ENCODE measurements at regions not wholly inside any gene's neighbourhood (a gene's known extent, or its start where the extent isn't known, plus 50 kb on each side); places are given as distances from the start of the nearest gene placed in this dataset.

DNA sequence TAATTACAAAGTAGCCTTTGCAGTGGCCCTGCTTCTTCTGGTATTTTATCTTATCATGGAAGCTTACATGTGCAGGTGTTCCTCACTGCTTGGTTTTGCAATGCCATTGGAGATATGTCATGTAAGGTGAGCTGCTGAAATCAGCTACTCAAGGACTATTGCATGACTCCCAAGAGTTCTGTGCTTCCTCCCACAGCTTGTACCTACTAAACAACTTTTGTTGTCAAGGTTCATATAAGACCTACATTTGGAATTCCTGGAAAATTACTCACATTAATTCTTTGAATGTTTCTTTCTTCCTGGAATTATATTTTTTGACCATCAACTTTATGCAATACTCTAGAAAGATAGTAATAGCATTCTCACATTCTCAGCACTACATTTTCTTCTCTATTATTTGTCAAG, 427.5 kb upstream of the HSF2 start:
- TF ChIP-seq SIN3A (IDR thresholded peaks at IDR 0.05; ENCODE audit: borderline replicate concordance, insufficient read depth, low read length) (no peak), POLR2AphosphoS5 (IDR thresholded peaks at IDR 0.05; ENCODE audit: low read depth, low read length) (no peak), FOXP2 (optimal IDR thresholded peaks at IDR 0.05; ENCODE audit: borderline replicate concordance, extremely low read depth, extremely low read length, insufficient read depth) (no peak), TAF1 (IDR thresholded peaks at IDR 0.05; ENCODE audit: borderline replicate concordance, insufficient read depth, low read length) (no peak)
- TF ChIP-seq, protein P1, sequence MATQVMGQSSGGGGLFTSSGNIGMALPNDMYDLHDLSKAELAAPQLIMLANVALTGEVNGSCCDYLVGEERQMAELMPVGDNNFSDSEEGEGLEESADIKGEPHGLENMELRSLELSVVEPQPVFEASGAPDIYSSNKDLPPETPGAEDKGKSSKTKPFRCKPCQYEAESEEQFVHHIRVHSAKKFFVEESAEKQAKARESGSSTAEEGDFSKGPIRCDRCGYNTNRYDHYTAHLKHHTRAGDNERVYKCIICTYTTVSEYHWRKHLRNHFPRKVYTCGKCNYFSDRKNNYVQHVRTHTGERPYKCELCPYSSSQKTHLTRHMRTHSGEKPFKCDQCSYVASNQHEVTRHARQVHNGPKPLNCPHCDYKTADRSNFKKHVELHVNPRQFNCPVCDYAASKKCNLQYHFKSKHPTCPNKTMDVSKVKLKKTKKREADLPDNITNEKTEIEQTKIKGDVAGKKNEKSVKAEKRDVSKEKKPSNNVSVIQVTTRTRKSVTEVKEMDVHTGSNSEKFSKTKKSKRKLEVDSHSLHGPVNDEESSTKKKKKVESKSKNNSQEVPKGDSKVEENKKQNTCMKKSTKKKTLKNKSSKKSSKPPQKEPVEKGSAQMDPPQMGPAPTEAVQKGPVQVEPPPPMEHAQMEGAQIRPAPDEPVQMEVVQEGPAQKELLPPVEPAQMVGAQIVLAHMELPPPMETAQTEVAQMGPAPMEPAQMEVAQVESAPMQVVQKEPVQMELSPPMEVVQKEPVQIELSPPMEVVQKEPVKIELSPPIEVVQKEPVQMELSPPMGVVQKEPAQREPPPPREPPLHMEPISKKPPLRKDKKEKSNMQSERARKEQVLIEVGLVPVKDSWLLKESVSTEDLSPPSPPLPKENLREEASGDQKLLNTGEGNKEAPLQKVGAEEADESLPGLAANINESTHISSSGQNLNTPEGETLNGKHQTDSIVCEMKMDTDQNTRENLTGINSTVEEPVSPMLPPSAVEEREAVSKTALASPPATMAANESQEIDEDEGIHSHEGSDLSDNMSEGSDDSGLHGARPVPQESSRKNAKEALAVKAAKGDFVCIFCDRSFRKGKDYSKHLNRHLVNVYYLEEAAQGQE (IDR thresholded peaks at IDR 0.05; ENCODE audit: insufficient read depth in 1 of 2, low read depth in 2 of 2, low read length in 2 of 2), result no peak

DNA sequence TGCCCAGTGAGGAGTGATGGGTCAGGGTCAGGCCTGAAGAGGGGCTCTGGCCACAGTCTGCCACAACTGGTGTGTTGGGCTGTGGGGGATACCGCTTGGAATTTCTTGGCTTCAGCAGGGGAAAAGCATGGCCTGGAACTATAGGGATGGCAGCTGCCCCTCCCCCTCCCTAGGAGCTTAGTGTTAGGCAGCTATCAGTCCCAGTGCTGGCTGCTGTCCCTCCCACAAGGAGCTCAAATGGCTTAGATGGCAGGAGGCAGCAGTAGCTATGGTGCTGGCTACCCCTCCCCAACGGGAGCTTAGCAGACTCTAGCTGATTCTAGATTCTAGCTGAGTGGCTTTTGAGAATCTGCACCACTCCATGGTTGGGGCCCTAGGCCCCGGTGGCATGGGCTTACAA, 414.5 kb upstream of the HSF2 start:
- no peak for TF ChIP-seq SIN3A (IDR thresholded peaks at IDR 0.05; ENCODE audit: borderline replicate concordance, insufficient read depth, low read length)
- TF ChIP-seq, protein P1 (IDR thresholded peaks at IDR 0.05; ENCODE audit: insufficient read depth in 1 of 2, low read depth in 2 of 2, low read length in 2 of 2), result no peak
- no peak for TF ChIP-seq POLR2AphosphoS5 (IDR thresholded peaks at IDR 0.05; ENCODE audit: low read depth, low read length)
- TF ChIP-seq TAF1 (IDR thresholded peaks at IDR 0.05; ENCODE audit: borderline replicate concordance, insufficient read depth, low read length), result no peak
- no peak for TF ChIP-seq FOXP2 (optimal IDR thresholded peaks at IDR 0.05; ENCODE audit: borderline replicate concordance, extremely low read depth, extremely low read length, insufficient read depth)

DNA sequence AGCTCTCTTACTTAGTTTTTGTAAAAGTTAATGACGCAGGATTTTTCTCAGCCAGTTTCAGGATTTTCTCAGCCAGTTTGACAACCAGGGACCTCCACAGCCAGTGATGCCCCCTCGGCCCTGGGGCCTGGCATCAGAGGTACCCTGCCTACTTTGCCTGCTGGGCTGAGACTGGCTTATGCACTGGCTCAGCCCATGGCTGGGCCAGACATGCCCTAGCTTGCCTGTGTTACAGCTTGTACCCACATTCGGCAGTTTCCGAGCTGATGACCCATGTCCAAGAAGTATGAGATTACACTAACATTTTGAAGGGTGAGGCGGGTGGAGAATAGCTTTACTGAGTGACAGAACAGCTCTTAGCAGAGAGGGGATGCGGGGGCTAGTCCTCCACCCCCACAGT, 406.1 kb upstream of the HSF2 start:
- no peak for TF ChIP-seq POLR2AphosphoS5 (IDR thresholded peaks at IDR 0.05; ENCODE audit: low read depth, low read length)

DNA sequence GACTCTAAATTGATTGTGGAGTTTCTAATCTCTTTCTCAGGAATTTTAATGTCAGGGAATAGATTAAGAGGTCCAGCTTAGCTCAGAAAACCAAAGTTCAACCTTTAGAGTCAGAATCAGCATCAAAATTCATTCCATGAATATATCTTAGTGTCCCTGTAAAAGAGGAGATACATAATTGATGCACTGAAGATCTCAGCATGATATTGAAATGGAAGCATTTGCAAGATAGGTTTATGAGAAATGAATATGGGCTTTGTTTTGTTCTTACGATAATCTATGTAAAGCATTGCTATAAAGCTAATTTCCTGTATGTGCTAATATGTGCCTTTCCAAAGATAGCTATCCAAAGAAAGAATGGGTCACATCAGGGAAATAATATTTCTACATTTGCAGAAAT, 404.5 kb upstream of the HSF2 start:
- TF ChIP-seq POLR2AphosphoS5 (IDR thresholded peaks at IDR 0.05; ENCODE audit: low read depth, low read length), result no peak
- TF ChIP-seq TAF1 (IDR thresholded peaks at IDR 0.05; ENCODE audit: borderline replicate concordance, insufficient read depth, low read length), result no peak
- no peak for TF ChIP-seq SIN3A (IDR thresholded peaks at IDR 0.05; ENCODE audit: borderline replicate concordance, insufficient read depth, low read length)
- TF ChIP-seq, protein P1 (IDR thresholded peaks at IDR 0.05; ENCODE audit: insufficient read depth in 1 of 2, low read depth in 2 of 2, low read length in 2 of 2), result no peak

DNA sequence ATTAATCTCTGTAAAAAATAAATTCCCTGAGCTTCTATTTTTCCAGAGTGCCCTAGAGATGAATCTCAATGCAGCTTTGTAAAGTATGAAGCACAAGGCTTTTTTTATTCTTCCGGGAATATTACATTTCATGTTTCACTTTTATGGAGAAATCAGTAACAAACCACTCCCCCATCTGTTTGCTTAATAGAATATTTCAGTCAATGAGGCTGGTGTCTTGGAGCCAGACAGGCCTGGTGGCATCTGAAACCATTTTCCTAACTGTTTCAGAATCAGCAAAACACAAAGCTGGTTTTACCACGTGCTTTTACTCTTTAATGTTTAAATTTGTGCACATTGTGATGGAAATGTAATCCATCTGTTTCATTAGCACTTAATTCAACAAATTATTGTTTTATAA, 400.8 kb upstream of the HSF2 start:
- TF ChIP-seq, protein P1 (IDR thresholded peaks at IDR 0.05; ENCODE audit: insufficient read depth in 1 of 2, low read depth in 2 of 2, low read length in 2 of 2), result no peak
- TF ChIP-seq TAF1 (IDR thresholded peaks at IDR 0.05; ENCODE audit: borderline replicate concordance, insufficient read depth, low read length) (no peak), FOXP2 (optimal IDR thresholded peaks at IDR 0.05; ENCODE audit: borderline replicate concordance, extremely low read depth, extremely low read length, insufficient read depth) (no peak), SIN3A (IDR thresholded peaks at IDR 0.05; ENCODE audit: borderline replicate concordance, insufficient read depth, low read length) (no peak), POLR2AphosphoS5 (IDR thresholded peaks at IDR 0.05; ENCODE audit: low read depth, low read length) (no peak)

Measured in PFSK-1 (cell line).